HEK293T (cell line): ENCODE measurements at regions not wholly inside any gene's neighbourhood (a gene's known extent, or its start where the extent isn't known, plus 50 kb on each side); places are given as distances from the start of the nearest gene placed in this dataset.

ENCODE experiments used
- ARNT ChIP-seq: fragments of 450-650 bp; IDR thresholded peaks from 2 replicates; pipeline ENCODE4 v1.6.1; 2017; ENCODE audit warnings: mild to moderate bottlenecking
- CTBP1 ChIP-seq: fragments of 450-650 bp; IDR thresholded peaks from 2 replicates; pipeline ENCODE4 v1.6.1; 2016; ENCODE audit warnings: borderline replicate concordance
- ELF4 ChIP-seq: fragments of 450-650 bp; IDR thresholded peaks from 2 replicates; pipeline ENCODE4 v1.6.1; 2017; ENCODE audit warnings: antibody characterized with exemption
- FOXA1 ChIP-seq: fragments of 450-650 bp; IDR thresholded peaks from 2 replicates; pipeline ENCODE4 v1.6.1; 2016; ENCODE audit warnings: mild to moderate bottlenecking
- FOXK2 ChIP-seq: fragments of 450-650 bp; IDR thresholded peaks from 2 replicates; pipeline ENCODE4 v1.6.1; 2016; ENCODE audit warnings: mild to moderate bottlenecking
- FOXM1 ChIP-seq: fragments of 450-650 bp; IDR thresholded peaks from 2 replicates; pipeline ENCODE4 v1.6.1; 2017; ENCODE audit warnings: mild to moderate bottlenecking, borderline replicate concordance
- L3MBTL2 ChIP-seq: fragments of 450-650 bp; conservative IDR thresholded peaks from 2 replicates; pipeline ENCODE4 v1.6.1; 2016; ENCODE audit warnings: mild to moderate bottlenecking
- NFRKB ChIP-seq: fragments of 450-650 bp; IDR thresholded peaks from 2 replicates; pipeline ENCODE4 v1.6.1; 2016; ENCODE audit warnings: mild to moderate bottlenecking, moderate library complexity
- PKNOX1 ChIP-seq: fragments of 450-650 bp; IDR thresholded peaks from 2 replicates; pipeline ENCODE4 v1.6.1; 2016
- SP1 ChIP-seq: fragments of 450-650 bp; IDR thresholded peaks from 2 replicates; pipeline ENCODE4 v1.6.1; 2017
- SUZ12 ChIP-seq: fragments of 450-650 bp; IDR thresholded peaks from 2 replicates; pipeline ENCODE4 v1.6.1; 2016; ENCODE audit warnings: mild to moderate bottlenecking
- TARDBP ChIP-seq: fragments of 450-650 bp; IDR thresholded peaks from 2 replicates; pipeline ENCODE4 v1.6.1; 2016
- ZNF384 ChIP-seq: fragments of 450-650 bp; IDR thresholded peaks from 2 replicates; pipeline ENCODE4 v1.6.1; 2016

DNA sequence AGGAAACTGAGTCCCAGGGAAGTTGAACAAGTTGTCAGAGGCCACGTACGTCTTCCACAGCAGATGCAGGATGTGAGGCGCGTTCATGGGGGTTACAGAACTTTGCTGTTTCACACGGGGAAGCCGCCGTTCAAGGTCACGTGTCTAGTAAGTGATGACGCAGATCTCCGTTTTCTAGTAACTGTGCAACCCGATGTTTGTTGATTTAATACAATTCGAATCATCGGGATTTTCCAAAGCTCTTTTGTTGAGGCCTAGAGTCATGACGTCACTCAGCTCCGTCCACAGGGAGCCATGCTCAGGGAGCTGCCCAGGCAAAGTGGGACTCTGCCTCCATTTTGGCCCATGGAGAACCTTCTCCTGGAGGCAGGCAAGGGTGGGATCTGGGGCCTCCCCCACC lies 1121.8 kb downstream of the TBC1D22A start:
- TF ChIP-seq SP1: no peak
- TF ChIP-seq ARNT: no peak
- no peak for TF ChIP-seq PKNOX1
- TF ChIP-seq FOXK2: no peak
- no peak for TF ChIP-seq ELF4
- no peak for TF ChIP-seq FOXA1
- TF ChIP-seq L3MBTL2: no peak
- TF ChIP-seq CTBP1: no peak
- TF ChIP-seq NFRKB: no peak
- no peak for TF ChIP-seq ZNF384
- no peak for TF ChIP-seq TARDBP
- no peak for TF ChIP-seq SUZ12
- no peak for TF ChIP-seq FOXM1
